HUDEP-2 (cell line): ENCODE measurements at regions not wholly inside any gene's neighbourhood (a gene's known extent, or its start where the extent isn't known, plus 50 kb on each side); places are given as distances from the start of the nearest gene placed in this dataset.

Experiments used
- DNase-seq, 76 experiments: peaks; one replicate each; lab custom pipeline; 2025; ENCODE audit not compliant: unreplicated experiment in 76 of 76; lab: John Stamatoyannopoulos, UW

DNA sequence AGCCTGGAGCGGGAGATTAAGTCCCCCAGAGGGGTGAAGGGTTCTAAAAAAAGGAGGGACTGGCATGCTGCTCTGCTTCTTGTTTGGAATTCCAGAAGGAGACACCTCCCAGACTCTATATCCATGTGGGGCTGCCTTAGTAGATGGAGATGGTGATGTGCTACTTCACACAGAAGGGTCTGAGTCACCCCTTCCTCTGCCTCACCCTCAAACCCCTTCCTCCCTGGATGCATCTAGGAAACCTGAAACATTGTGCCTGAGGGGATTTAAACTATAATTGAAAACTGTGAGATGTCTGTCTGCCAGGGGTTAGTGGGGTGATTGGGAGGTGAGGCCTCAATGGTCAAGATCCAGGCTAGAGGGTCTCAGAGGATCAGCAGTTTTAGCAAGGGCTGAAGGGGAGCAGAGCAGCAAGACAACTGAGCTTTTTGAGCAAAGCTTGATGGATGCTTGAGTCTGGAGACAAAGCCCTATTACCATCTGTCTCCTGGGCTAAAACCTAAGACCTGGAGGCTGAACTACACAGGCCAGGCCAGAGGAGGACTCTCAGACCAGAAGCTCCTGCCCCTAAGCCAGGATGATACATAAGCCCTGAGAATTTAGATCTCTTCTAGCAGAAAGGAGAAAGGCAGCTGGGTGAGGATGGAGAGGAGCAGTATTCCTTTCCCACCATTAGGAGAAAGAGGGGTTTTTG lies 314.7 kb upstream of the ATP2B1 start:
- no peak for DNase-seq

DNA sequence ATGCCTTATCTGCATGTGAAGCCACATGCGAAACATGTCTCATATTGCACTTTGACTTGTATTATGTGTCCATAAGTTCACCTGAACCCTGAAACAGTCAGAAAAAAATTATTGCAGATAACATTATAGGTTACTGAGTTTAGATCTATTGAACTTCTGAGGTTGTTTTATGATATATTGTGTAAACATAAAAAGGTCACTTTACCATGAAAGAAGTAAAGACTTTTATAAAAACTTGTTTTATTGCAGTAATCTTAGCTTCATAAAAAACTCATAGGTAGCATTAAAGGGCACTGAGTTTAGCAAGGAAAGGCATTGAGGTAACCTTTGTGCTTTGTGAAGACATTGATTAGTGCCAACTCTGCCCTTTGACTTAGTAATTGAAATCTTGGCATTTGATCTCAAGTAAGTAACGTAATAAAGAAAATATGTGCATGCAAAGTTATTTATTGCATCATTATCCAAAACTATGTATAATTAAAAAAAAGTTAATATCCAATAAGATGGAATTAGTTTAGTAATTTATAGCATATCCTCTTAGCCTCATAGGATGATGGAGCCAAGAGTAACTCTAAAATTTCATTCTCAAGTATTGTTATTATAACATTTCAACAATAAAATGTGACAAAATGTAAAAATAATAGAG lies 313.3 kb upstream of the ATP2B1 start:
- DNase-seq: no peak

DNA sequence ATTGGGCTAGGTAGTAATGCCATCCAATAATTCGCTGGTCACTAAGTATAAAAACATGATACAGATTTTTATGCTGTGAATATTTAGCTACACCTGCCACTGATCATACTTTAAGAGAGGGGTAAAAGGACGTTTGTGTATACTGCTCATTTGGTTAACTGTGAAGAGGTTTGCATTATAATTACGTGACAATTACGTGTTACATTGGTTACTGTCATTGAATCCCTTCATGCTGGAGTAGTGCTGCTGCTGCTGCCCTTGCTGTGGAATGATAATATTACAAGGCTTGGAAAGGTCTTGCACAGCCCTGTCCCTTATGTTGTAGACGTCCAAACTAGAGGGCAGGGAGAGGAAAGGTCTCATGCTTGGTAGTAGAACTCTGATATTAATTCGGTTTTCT lies 312.2 kb upstream of the ATP2B1 start:
- no peak for DNase-seq

DNA sequence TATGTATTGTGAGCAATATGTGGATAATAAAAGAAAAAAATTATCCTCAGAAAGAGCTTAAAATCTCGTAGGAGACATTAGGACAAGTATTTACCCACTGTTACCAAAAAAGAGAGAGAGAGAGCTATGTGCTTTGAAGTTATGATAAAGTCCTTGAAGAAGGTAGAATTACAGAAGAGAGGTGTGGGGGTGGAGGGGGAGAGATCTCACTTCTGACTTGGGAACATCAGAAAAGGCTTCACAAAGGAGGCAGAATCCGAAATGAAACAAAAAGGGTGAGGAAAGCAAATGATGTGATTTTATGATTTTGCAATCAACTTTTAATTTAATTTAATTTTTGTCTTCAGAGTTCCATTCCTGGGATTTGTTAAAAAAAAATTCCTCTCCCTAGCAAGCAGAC lies 311.8 kb upstream of the ATP2B1 start:
- DNase-seq: no peak

DNA sequence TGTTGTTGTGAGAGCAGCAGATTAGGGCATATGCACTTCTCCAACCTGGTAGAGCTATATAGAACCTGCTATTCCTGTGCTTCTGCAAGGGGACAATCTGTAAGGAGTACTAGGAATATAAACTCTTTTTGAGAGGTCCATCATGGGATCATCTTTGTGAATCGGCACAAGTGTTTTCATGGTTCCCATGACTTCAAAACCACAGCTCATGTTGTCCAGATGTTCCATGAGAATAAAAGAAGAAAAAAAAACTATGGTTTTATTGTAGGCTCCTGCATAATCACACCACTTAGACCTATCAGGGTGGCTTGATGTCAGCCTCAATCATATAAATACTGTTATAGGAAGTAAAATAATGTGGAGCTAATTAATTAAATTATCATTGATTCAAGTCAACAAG lies 311.4 kb upstream of the ATP2B1 start:
- DNase-seq: no peak

DNA sequence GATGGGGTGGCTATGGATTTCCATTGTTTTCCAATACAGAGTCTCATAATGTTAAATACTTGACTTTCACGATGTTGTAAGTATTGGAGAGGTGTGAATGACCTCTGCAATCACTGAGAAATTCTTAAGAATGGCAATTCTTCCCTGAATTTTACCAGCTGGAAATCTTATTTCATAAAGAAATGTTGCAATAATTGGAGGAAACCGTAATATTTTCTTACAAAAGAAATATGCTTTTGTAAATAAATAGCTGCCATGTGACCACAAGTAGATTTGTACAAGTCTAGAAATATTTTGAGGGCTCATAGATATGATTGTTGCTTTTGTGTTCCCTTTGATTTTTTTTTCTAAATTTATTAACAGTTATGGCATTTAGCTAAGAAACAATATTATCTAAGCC lies 308.7 kb upstream of the ATP2B1 start:
- DNase-seq: no peak

DNA sequence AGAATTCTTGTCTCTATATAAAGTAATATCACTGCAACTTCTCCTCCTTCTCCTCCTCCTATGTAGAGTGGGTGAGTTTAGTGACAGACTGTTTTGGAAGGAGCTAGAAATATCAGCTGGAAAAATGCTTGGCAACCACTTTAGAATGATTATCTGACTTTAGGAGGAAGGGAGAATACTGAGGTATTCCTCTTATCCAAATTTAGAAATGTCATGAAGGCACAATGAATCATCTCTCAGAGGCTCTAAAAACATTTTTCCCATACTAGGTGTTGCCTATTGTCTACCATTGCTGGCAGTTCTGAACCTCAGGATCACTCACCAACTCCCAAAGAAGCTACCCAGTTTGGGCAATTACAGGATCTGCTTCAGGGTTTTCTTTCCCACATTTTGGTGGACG lies 306.6 kb upstream of the ATP2B1 start:
- no peak for DNase-seq

DNA sequence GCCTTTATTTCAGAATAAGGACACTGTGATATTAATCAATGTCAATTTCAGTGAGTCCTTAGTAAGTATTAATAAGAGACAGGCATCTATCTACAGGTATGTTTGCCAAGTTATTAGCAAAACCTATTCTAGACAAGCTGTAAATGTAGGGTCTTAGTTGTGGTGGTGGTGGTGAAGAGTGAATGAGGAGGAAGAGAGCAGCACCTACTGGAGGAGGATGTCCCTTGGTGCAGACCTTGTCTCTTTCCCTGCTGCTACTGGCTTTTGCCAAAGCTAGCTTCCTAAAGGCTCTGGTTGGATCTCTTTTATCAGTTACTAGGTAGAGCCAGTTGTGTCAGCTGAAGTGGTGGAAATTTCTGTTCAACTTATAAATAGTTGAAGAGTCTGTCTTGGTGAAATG lies 304.8 kb upstream of the ATP2B1 start:
- no peak for DNase-seq

DNA sequence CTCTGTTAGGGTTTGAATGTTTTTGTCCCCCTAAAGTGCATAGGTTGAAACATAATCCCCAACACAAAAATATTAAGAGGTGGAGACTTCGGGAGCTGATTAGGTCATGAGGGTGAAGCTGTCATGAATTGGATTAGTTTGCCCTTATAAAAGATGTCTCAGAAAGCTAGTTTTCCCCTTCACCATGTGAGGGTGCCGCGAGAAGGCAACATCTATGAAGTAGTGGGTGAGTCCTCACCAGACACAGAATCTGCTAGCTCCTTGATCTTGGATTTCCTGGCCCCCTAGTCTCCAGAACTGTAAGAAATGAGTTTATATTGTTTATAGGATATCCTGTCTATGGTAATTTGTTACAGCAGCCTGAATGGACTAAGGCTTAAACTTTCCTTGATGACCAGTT lies 301.5 kb upstream of the ATP2B1 start:
- no peak for DNase-seq

DNA sequence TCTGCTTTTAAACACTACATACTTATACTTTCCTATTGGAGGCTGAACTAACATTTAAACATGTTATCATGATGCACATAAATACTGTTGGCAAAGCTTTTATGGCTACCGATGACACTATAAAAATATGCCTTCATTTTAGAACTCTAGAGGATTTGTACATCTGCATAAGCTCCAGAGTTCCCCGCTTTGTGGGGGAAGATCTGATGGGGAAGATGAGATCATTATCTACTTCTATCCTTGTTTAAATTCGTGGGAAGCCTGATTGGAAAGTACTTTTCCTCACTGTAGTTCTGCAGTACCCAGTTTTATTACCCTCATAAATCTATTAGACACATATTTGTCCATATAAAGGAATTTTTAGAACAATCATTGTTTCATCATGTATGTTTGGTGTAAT lies 299.6 kb upstream of the ATP2B1 start:
- no peak for DNase-seq

DNA sequence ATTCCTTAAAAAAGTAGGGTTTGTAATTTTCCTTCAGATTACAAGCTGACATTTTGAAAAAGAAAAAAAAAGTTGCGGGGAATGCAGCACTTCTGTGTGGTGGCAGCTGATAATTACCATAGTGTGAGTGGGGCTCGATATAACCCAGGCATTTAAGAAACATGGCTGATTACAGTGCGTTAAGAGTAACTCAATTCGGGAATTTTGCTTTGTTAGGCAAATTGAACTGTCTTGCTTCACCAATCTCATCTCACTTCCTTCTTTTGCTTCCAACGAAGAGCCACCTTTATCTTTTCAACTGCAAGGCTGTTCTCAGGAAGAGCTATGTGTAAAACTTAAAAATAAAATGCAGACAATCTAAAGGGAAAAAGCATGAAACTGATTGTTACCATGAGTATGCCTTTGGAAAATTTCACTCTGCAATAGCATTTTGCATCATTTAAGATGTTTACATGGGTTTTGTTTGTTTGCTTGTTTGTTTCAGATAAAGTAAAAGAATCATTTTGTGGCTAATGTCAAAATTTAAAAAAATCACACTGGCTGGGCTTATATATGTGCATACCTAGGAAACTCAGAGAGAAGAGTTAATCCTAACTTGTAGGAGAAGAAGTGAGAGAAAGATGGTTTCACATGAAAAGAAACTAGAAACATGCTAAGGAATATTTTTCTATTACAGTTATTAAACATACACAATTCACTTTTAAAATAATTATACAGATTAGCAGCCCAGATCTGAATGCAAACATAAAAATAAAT lies 295.9 kb upstream of the ATP2B1 start:
- no peak for DNase-seq

DNA sequence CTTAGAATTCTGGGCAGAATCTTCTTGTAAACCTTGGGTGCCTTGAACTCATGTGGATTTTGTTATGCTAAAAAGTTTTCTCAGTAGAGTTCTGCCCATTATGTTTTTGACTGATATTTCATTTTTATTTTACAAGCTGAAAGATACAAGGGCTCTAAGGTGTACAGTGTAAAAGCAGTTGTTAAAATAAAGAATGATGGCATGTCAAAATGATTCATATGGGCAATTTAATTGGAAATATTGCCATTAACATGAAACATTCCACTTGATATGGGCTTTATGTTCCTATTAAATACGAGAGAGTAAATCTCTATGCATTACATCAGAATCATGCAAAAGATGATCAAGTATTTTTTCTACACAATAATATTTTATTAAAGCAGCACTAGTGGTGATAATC lies 295.1 kb upstream of the ATP2B1 start:
- DNase-seq: no peak

DNA sequence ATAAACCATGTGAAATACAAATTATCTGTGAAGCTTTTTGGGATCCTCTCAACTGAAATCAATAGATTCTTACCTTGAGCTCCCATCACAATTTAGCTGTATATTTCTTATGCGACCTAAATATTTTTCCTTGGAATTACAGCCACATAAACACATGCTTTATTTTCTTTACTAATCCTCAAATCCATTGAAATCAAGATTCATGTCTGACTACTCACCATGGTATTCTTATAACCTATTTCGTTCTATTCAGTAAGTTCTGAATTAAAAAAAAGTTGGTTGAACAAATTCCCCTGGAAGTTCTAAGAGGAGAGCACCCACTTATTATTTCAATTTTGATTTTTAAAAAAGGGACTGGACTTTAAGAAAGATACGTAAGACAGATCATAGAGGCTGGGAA lies 292.1 kb upstream of the ATP2B1 start:
- no peak for DNase-seq

DNA sequence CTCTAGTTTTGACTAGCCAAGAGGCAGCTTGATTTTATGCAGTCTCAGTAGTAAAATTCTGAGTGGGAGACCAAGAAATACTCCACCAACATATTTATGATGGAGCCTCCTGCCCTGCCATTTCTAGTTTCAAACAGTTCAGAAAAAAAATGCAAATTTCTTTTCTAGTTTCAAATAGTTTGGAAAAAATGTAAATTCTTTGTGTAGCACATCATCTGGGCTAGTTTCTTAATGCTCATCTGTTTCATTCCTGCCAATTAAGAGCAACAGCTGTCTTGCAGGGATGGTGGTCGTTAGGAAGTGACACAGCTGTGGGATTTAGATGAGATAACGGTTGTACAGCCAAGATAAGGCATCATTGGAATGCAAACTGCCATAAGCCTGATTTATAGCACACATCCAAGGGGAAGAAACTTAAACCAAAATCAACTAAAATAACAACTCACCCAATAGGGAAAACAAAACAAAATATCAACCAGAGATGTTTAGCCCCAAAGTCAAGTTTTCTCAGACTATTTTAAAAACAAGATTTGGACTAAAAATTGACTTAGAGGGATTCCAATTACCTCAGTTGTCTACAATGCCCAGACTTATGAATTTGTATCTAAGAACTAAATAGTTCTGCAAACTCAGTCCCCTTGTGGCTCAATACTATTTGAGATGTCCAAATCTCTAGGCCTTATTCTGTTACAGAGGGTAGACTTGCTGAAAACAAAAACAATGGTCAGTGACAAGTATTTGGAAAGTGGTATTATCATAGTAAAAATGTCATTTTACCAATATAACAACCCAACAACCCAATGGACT lies 291.3 kb upstream of the ATP2B1 start:
- DNase-seq: no peak

DNA sequence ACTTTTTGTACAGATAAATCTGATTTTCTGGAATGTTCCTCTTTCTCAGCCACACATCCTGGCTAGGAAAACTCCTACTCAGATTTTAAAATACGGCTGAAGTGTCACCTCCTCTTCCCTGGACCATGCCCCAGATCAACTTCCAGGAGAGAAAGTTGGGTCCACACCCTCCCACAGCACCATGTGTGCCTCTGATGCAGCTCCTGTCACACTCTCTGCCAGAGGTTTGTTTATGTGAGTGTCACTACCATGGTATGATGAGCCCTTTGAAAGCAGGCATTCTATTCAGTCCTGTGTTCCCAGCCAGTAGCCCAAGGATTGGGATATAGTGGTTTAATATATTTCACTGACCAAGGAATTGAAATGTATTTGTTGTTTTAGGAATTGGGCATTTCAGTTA lies 287.2 kb upstream of the ATP2B1 start:
- DNase-seq: no peak

DNA sequence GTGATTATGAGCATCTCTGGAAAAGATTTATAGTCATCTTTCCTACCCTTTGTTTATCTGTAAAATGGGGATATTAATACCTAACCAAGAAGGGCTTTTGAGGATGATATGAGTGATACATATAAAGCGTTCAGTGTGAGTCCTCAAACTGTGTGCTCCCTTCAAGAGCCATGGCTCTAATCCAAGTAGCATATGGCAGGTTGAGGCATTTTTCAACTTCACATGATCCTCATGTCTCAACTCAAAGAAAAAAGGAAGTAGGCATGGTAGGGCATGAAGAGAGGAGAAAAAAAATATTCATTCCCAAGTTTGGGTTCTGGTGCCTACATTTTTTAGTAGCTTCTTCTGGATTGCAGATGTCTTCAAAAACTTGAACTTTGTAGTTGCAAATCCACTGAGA lies 286.3 kb upstream of the ATP2B1 start:
- DNase-seq: no peak

DNA sequence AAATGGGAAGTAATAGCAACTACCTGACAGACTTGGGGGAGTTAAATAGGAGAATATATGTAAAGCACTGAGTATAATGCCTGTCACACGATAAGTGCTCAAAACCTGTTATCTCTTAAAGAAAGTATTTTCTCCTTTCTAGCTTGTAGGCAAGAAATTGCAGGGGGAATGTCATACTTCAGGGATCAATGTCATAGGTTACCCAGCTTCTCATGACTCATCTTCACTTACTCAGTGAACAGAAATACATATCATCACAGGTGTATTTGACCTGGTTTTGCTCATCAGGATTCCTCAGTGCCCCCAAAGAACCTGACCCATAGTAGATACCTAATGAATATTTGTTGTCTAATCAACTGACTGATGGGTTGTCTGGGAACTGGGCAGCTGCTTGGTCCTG lies 285.0 kb upstream of the ATP2B1 start:
- DNase-seq: no peak

DNA sequence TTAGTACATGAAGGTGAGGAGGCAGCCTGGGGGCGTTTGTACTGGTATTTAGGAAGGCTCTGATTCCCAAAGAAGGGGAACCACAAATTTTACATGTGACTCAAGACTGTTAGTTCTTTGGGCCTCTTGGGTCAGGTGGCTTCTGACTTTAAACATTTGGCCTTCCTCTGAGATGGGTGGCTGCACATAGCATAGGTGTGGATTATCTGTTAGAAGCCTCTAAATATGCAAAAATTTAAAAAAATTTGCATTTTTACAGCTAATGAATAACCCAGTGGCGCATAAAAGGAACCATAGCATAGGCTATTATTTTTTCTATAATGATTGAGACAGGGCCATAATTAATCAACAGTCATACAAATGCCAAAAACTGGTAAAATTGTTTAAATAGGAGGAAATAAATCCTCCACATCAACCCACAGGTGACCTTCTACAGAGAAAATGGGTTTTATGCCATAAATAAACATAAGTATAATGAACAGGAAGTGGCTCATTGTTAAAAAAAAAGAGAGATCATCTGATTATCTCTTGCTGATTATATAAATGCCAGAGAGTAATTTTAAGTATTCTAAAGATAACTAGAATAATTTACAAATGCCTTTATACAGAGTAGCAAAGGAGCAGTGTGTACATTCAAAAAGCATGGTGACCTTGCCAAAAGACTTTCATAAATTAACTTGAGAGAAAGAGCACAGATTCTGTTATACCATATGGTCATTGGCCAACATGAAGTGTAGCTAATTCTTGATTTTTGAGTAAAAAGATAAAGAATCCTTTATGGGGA lies 284.2 kb upstream of the ATP2B1 start:
- no peak for DNase-seq

DNA sequence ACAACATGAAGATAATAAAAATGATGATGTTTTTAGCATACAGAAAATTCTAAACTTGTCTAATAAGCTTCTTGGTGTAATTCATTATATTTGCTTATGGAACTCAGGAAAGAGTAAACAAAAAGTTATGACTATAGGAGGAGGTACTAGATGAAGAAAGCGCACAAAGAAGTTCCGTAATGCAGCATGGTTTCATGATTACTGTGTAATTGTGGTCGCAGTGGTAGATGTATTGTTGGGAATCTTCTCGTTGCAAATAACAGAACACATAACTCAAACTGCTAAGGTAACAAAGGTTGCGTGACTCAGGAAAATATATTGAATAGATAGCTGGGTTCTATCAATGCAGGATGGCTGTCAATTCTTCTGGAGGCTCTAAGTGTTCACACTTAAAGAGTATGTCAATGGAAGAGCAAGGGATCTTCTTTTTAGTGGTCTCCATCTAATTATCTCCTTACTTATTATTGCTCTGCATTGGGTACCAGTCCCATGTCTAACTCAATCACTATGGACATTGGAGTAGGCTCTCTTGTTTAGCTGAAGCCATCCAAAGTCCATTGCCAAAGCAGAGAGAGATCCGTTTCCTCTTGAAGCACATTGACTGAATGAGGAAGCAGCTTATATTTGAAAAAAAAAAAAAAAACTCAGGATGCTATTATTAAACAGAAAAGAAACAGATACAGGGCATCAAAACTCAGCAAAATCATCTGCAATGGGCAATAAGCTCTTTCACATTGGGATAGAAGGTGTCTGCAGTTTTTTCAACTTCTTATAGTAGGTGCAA lies 283.4 kb upstream of the ATP2B1 start:
- DNase-seq: no peak
